PC-9 (cell line): ENCODE measurements at regions not wholly inside any gene's neighbourhood (a gene's known extent, or its start where the extent isn't known, plus 50 kb on each side); places are given as distances from the start of the nearest gene placed in this dataset.

Experiments used
- EZH2 ChIP-seq: fragments of 200-600 bp; sonication (generic); IDR thresholded peaks from 2 replicates; pipeline ENCODE4 v1.8.0; 2017; ENCODE audit warnings: antibody characterized with exemption, low read depth
- TF ChIP-seq, protein P1 (sequence below): fragments of 200-600 bp; sonication (generic); conservative IDR thresholded peaks from 2 replicates; pipeline ENCODE4 v1.6.1; 2017; ENCODE audit warnings: mixed run types, antibody characterized with exemption, mild to moderate bottlenecking, moderate library complexity

DNA sequence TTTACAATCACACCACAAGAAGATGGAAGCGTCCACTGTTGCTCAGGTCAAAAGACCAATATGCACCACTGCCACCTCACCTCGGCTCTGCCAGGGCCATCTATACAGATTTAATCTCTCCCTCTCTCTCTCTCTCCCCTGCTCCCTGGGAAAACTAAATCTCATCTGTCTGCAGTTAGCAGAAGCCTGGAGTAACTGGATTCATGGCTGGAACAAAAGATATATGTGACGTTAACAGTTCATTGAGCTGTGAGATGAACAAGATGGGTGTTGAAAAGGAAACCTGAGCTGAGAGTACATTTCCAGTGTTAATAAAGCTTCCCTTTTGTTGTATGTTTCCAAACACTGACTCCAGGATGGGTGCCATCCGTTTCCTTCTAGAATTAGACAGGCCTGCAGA is 369.7 kb downstream of the CDK5RAP2 start:
- TF ChIP-seq, protein P1, sequence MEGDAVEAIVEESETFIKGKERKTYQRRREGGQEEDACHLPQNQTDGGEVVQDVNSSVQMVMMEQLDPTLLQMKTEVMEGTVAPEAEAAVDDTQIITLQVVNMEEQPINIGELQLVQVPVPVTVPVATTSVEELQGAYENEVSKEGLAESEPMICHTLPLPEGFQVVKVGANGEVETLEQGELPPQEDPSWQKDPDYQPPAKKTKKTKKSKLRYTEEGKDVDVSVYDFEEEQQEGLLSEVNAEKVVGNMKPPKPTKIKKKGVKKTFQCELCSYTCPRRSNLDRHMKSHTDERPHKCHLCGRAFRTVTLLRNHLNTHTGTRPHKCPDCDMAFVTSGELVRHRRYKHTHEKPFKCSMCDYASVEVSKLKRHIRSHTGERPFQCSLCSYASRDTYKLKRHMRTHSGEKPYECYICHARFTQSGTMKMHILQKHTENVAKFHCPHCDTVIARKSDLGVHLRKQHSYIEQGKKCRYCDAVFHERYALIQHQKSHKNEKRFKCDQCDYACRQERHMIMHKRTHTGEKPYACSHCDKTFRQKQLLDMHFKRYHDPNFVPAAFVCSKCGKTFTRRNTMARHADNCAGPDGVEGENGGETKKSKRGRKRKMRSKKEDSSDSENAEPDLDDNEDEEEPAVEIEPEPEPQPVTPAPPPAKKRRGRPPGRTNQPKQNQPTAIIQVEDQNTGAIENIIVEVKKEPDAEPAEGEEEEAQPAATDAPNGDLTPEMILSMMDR, result no peak
- no peak for TF ChIP-seq EZH2
